Ramos (cell line): ENCODE measurements at regions not wholly inside any gene's neighbourhood (a gene's known extent, or its start where the extent isn't known, plus 50 kb on each side); places are given as distances from the start of the nearest gene placed in this dataset.
"Not testable (repeated sequence)": the region's sequence is repeated elsewhere in the genome, so short reads cannot be mapped to it uniquely, and the experiment has no call there.

Source experiments
- in situ Hi-C: fragments of 300-500 bp; cut with MboI; formaldehyde crosslinking; loops from one replicate; pipeline ENCODE4 v1.14.3; 2022; ENCODE audit warnings: low sequenced_read_pairs; ENCODE audit not compliant: unreplicated experiment

- in situ Hi-C loops: no loop called here
Measured at GRCh38 chr22:49518436-49518970, 309.2 kb downstream of the BRD1 start.

GRCh38 chr22:49517667-49518185, 309.9 kb downstream of the BRD1 start:
- in situ Hi-C loops: no loop called here

GRCh38 chr22:49517211-49517610, 310.5 kb downstream of the BRD1 start:
- in situ Hi-C loops: no loop called here

- in situ Hi-C loops: no loop called here
Measured at GRCh38 chr22:49515475-49515874, 312.2 kb downstream of the BRD1 start.

GRCh38 chr22:49514641-49515040, 313.0 kb downstream of the BRD1 start:
- in situ Hi-C loops: no loop called here

GRCh38 chr22:49514211-49514610, 313.5 kb downstream of the BRD1 start:
- in situ Hi-C loops: no loop called here

GRCh38 chr22:49513358-49513851, 314.3 kb downstream of the BRD1 start:
- in situ Hi-C loops: no loop called here

GRCh38 chr22:49512487-49513165, 315.0 kb downstream of the BRD1 start:
- in situ Hi-C loops: no loop called here

GRCh38 chr22:49511393-49512189, 316.1 kb downstream of the BRD1 start:
- in situ Hi-C loops: not testable (repeated sequence)

- in situ Hi-C loops: no loop called here
Measured at GRCh38 chr22:49510718-49511117, 317.0 kb downstream of the BRD1 start.

- in situ Hi-C loops: no loop called here
Measured at GRCh38 chr22:49509016-49509415, 318.7 kb downstream of the BRD1 start.

GRCh38 chr22:49508561-49508960, 319.1 kb downstream of the BRD1 start:
- in situ Hi-C loops: no loop called here

GRCh38 chr22:49507607-49508292, 319.9 kb downstream of the BRD1 start:
- in situ Hi-C loops: no loop called here

GRCh38 chr22:49506010-49506400, 321.7 kb downstream of the BRD1 start:
- in situ Hi-C loops: no loop called here

- in situ Hi-C loops: no loop called here
Measured at GRCh38 chr22:49505337-49506009, 322.2 kb downstream of the BRD1 start.

GRCh38 chr22:49503896-49504521, 323.7 kb downstream of the BRD1 start:
- in situ Hi-C loops: no loop called here

GRCh38 chr22:49503321-49503720, 324.4 kb downstream of the BRD1 start:
- in situ Hi-C loops: no loop called here

- in situ Hi-C loops: no loop called here
Measured at GRCh38 chr22:49502126-49502826, 325.4 kb downstream of the BRD1 start.

- in situ Hi-C loops: no loop called here
Measured at GRCh38 chr22:49500942-49501395, 326.7 kb downstream of the BRD1 start.
